Fibroblast of mammary gland (primary cell): ENCODE measurements at regions not wholly inside any gene's neighbourhood (a gene's known extent, or its start where the extent isn't known, plus 50 kb on each side); places are given as distances from the start of the nearest gene placed in this dataset.

Experiments
- DNase-seq: peaks from one replicate; pipeline ENCODE4 v3.0.0-alpha.2; 2010; ENCODE audit warnings: low read depth
- H3K4me3 ChIP-seq: 2 replicates; pipeline ENCODE4 v1.5.1; 2011; ENCODE audit warnings: low read depth, mild to moderate bottlenecking, low read length, moderate library complexity; ENCODE audit not compliant: control insufficient read depth
- TF ChIP-seq, protein P1 (sequence below): conservative IDR thresholded peaks from 2 replicates; pipeline ENCODE4 v1.5.1; 2011; ENCODE audit warnings: low read depth, low read length, inconsistent platforms; ENCODE audit not compliant: control insufficient read depth, insufficient read depth

GRCh38 chr18:8948011-8948410 is 154.5 kb upstream of the NDUFV2 start:
- no peak overlapping the region for H3K4me3 ChIP-seq
- TF ChIP-seq, protein P1, sequence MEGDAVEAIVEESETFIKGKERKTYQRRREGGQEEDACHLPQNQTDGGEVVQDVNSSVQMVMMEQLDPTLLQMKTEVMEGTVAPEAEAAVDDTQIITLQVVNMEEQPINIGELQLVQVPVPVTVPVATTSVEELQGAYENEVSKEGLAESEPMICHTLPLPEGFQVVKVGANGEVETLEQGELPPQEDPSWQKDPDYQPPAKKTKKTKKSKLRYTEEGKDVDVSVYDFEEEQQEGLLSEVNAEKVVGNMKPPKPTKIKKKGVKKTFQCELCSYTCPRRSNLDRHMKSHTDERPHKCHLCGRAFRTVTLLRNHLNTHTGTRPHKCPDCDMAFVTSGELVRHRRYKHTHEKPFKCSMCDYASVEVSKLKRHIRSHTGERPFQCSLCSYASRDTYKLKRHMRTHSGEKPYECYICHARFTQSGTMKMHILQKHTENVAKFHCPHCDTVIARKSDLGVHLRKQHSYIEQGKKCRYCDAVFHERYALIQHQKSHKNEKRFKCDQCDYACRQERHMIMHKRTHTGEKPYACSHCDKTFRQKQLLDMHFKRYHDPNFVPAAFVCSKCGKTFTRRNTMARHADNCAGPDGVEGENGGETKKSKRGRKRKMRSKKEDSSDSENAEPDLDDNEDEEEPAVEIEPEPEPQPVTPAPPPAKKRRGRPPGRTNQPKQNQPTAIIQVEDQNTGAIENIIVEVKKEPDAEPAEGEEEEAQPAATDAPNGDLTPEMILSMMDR = no peak

GRCh38 chr18:8948471-8949149 is 153.9 kb upstream of the NDUFV2 start:
- peak overlapping the region; percentile 34 for H3K4me3 ChIP-seq
- DNase-seq = peak; percentile 88
- TF ChIP-seq, protein P1 = no peak

More at GRCh38 chr18:8948011-8948410, 154.5 kb upstream of the NDUFV2 start:
- DNase-seq = no peak

- DNase-seq = peak; percentile 48
- peak overlapping the region; percentile 34 for H3K4me3 ChIP-seq
- TF ChIP-seq, protein P1 = no peak
These were observed 153.3 kb upstream of the NDUFV2 start for GRCh38 chr18:8949206-8949605.

DNA sequence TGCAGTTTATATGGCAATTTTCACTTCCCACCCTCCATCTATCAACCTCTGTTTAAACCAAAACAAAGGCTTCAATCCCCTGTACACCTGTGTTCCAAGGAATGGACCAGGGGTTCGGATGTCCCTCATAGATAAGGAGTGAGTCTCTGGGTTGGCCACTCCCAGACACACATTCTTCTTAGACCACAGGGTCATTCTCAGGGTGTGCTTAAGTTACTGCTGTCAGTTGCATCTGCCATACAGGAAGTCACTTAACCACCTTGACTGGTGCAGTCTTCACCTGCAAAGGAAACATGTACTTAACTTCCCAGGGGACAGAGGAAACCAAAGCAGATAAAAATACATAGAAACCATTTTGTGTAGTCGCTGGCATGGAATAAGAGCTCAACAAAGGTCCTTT is 151.0 kb upstream of the NDUFV2 start:
- no peak for DNase-seq
- TF ChIP-seq, protein P1 = no peak
- no peak overlapping the region for H3K4me3 ChIP-seq

- no peak overlapping the region for H3K4me3 ChIP-seq
- DNase-seq = no peak
- TF ChIP-seq, protein P1 = no peak
These were observed 150.3 kb upstream of the NDUFV2 start for GRCh38 chr18:8952174-8952573.

GRCh38 chr18:8952769-8953760 is 149.4 kb upstream of the NDUFV2 start:
- peak; percentile 95 for DNase-seq
- no peak overlapping the region for H3K4me3 ChIP-seq
- TF ChIP-seq, protein P1 = peak; percentile 33
